ENCODE measurements at regions not wholly inside any gene's neighbourhood (a gene's known extent, or its start where the extent isn't known, plus 50 kb on each side); places are given as distances from the start of the nearest gene placed in this dataset.

- H3K4me1 ChIP-seq, result no peaks in the 10 kb centered on the region
These were observed 221.8 kb downstream of the TTLL7 start for GRCh38 chr1:83776913-83777757.

GRCh38 chr1:83775977-83776603 is 222.8 kb downstream of the TTLL7 start:
- H3K27ac ChIP-seq, result no peak overlapping the region
- no peak for DNase-seq
- H3K4me1 ChIP-seq, result no peaks in the 10 kb centered on the region
- no peaks in the 10 kb centered on the region for H3K9me3 ChIP-seq
- H3K36me3 ChIP-seq, result no peaks in the 10 kb centered on the region
- intact Hi-C loops (cut with DNase I), result no loop called here
- TF ChIP-seq EP300 (IDR thresholded peaks at IDR 0.05), result no peak
- no peak for TF ChIP-seq POLR2AphosphoS5 (IDR thresholded peaks at IDR 0.05)
- no peak for TF ChIP-seq POLR2A (IDR thresholded peaks at IDR 0.05)
- TF ChIP-seq CTCF (IDR thresholded peaks at IDR 0.05), result no peak
- no peaks in the 10 kb centered on the region for H3K27me3 ChIP-seq
- H3K4me3 ChIP-seq, result no peak overlapping the region
- 91 to 94% methylated on average over 1 of the region's 1 CpG for WGBS, 2 donors

More at GRCh38 chr1:83776913-83777757, 221.8 kb downstream of the TTLL7 start:
- Histone ChIP-seq H3K4me3 (no peak overlapping the region), H3K36me3 (no peaks in the 10 kb centered on the region), H3K27ac (no peak overlapping the region), H3K9me3 (peaks cover 0 to under 1% (median 0%) of the 10 kb centered on the region in 4 donors), H3K27me3 (no peaks in the 10 kb centered on the region)
- intact Hi-C loops (cut with DNase I), result no loop called here
- TF ChIP-seq CTCF (IDR thresholded peaks at IDR 0.05), result no peak
- TF ChIP-seq POLR2AphosphoS5 (IDR thresholded peaks at IDR 0.05), result no peak
- no peak for TF ChIP-seq EP300 (IDR thresholded peaks at IDR 0.05)
- no peak for TF ChIP-seq POLR2A (IDR thresholded peaks at IDR 0.05)
- WGBS, 2 donors, result 91 to 93% methylated on average over 7 of the region's 7 CpGs
- DNase-seq, result no peak

- 76% methylated on average over 4 of the region's 4 CpGs for WGBS, 2 donors
- DNase-seq, result no peak
- no peaks in the 10 kb centered on the region for H3K27me3 ChIP-seq
- H3K9me3 ChIP-seq, result no peaks in the 10 kb centered on the region
- H3K36me3 ChIP-seq, result no peaks in the 10 kb centered on the region
- H3K27ac ChIP-seq, result no peak overlapping the region
- no peaks in the 10 kb centered on the region for H3K4me1 ChIP-seq
- no peak for TF ChIP-seq POLR2AphosphoS5 (IDR thresholded peaks at IDR 0.05)
- no peak for TF ChIP-seq POLR2A (IDR thresholded peaks at IDR 0.05)
- no peak for TF ChIP-seq CTCF (IDR thresholded peaks at IDR 0.05)
- no peak for TF ChIP-seq EP300 (IDR thresholded peaks at IDR 0.05)
- intact Hi-C loops (cut with DNase I), result no loop called here
- no peak overlapping the region for H3K4me3 ChIP-seq
These were observed 225.9 kb downstream of the TTLL7 start for GRCh38 chr1:83773059-83773458.

- Histone ChIP-seq H3K9me3 (no peaks in the 10 kb centered on the region), H3K27ac (no peak overlapping the region), H3K4me3 (no peak overlapping the region), H3K4me1 (no peaks in the 10 kb centered on the region), H3K36me3 (no peaks in the 10 kb centered on the region), H3K27me3 (no peaks in the 10 kb centered on the region)
- no peak for TF ChIP-seq POLR2AphosphoS5 (IDR thresholded peaks at IDR 0.05)
- DNase-seq, result no peak
- intact Hi-C loops (cut with DNase I), result no loop called here
These were observed 228.6 kb downstream of the TTLL7 start for GRCh38 chr1:83770319-83770661.

- Histone ChIP-seq H3K4me1 (no peaks in the 10 kb centered on the region), H3K4me3 (no peak overlapping the region), H3K27me3 (no peaks in the 10 kb centered on the region), H3K27ac (no peak overlapping the region), H3K36me3 (no peaks in the 10 kb centered on the region), H3K9me3 (no peaks in the 10 kb centered on the region)
- DNase-seq, result no peak
- no peak for TF ChIP-seq POLR2A (IDR thresholded peaks at IDR 0.05)
- TF ChIP-seq EP300 (IDR thresholded peaks at IDR 0.05), result no peak
- TF ChIP-seq POLR2AphosphoS5 (IDR thresholded peaks at IDR 0.05), result no peak
- TF ChIP-seq CTCF (IDR thresholded peaks at IDR 0.05), result no peak
- intact Hi-C loops (cut with DNase I), result no loop called here
- WGBS, 2 donors, result 15 to 55% methylated on average over 3 of the region's 3 CpGs
These were observed 229.2 kb downstream of the TTLL7 start for GRCh38 chr1:83769594-83770318.
